KMS-11 (cell line): ENCODE measurements at regions not wholly inside any gene's neighbourhood (a gene's known extent, or its start where the extent isn't known, plus 50 kb on each side); places are given as distances from the start of the nearest gene placed in this dataset.

ENCODE experiments used
- H2AFZ ChIP-seq: fragments of 200-600 bp; sonication (generic); 2 replicates; pipeline ENCODE4 v1.6.1; 2016; ENCODE audit warnings: antibody characterized with exemption, mixed run types, low read depth
- H3K27ac ChIP-seq: fragments of 200-600 bp; sonication (generic); 2 replicates; pipeline ENCODE4 v1.6.1; 2016; ENCODE audit warnings: mild to moderate bottlenecking, mixed run types
- H3K27me3 ChIP-seq: fragments of 200-600 bp; sonication (generic); 2 replicates; pipeline ENCODE4 v1.6.1; 2017; ENCODE audit warnings: mild to moderate bottlenecking, low read depth, mixed run types, moderate library complexity; ENCODE audit not compliant: insufficient read depth
- H3K36me3 ChIP-seq: fragments of 200-600 bp; sonication (generic); 2 replicates; pipeline ENCODE4 v1.6.1; 2017; ENCODE audit warnings: mild to moderate bottlenecking, mixed run types; ENCODE audit not compliant: insufficient read depth
- H3K4me1 ChIP-seq: fragments of 200-600 bp; sonication (generic); 2 replicates; pipeline ENCODE4 v1.6.1; 2016; ENCODE audit warnings: mild to moderate bottlenecking, low read depth, mixed run types; ENCODE audit not compliant: poor library complexity, severe bottlenecking
- H3K4me2 ChIP-seq: fragments of 200-600 bp; sonication (generic); 2 replicates; pipeline ENCODE4 v1.7.0; 2016; ENCODE audit warnings: mild to moderate bottlenecking, mixed run types
- H3K4me3 ChIP-seq: fragments of 200-600 bp; sonication (generic); IDR thresholded peaks from 2 replicates; pipeline ENCODE4 v1.6.1; 2017; ENCODE audit warnings: low read depth, low read length, mixed read lengths; ENCODE audit not compliant: insufficient read depth
- H3K79me2 ChIP-seq: fragments of 200-600 bp; sonication (generic); 2 replicates; pipeline ENCODE4 v1.6.1; 2016; ENCODE audit warnings: low read depth, mixed run types; ENCODE audit not compliant: insufficient read depth
- H3K9ac ChIP-seq: fragments of 200-600 bp; sonication (generic); 2 replicates; pipeline ENCODE4 v1.6.1; 2016; ENCODE audit warnings: mild to moderate bottlenecking, mixed run types
- H4K20me1 ChIP-seq: fragments of 200-600 bp; sonication (generic); 2 replicates; pipeline ENCODE4 v1.6.1; 2016; ENCODE audit warnings: mild to moderate bottlenecking, mixed run types; ENCODE audit not compliant: insufficient read depth
- TF ChIP-seq, protein P1 (sequence below): fragments of 200-600 bp; sonication (generic); conservative IDR thresholded peaks from 2 replicates; pipeline ENCODE4 v1.6.1; 2017; ENCODE audit warnings: low read depth, mild to moderate bottlenecking, antibody characterized with exemption, low read length, moderate library complexity, mixed read lengths

DNA sequence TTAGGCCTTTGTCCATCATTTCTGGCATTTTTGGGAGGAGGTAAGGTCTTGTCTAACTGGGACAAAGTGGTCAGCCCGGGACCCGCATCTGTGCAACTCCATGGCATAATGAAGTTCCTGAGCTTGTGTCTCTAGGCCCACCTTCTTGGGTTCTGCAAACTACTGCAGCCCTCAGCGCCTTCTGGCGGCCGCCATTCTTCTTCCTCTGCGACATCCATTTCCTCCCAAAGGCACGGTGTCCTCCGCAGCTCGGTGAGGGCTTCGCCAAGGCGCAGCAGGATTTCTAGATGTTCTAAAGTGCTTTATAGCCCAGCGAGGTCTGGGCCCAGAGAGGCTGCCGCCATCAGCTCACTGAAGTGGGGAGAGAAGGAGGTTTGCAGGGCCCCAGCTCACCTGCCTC lies 134.4 kb upstream of the OR4E1 start:
- Histone ChIP-seq H4K20me1 (no peaks in the 10 kb centered on the region), H3K79me2 (no peaks in the 10 kb centered on the region), H2AFZ (no peak overlapping the region), H3K4me1 (no peaks in the 10 kb centered on the region), H3K9ac (no peak overlapping the region), H3K27me3 (no peaks in the 10 kb centered on the region), H3K4me2 (no peak overlapping the region), H3K4me3 (no peak overlapping the region), H3K36me3 (no peaks in the 10 kb centered on the region), H3K27ac (no peak overlapping the region)
- TF ChIP-seq, protein P1, sequence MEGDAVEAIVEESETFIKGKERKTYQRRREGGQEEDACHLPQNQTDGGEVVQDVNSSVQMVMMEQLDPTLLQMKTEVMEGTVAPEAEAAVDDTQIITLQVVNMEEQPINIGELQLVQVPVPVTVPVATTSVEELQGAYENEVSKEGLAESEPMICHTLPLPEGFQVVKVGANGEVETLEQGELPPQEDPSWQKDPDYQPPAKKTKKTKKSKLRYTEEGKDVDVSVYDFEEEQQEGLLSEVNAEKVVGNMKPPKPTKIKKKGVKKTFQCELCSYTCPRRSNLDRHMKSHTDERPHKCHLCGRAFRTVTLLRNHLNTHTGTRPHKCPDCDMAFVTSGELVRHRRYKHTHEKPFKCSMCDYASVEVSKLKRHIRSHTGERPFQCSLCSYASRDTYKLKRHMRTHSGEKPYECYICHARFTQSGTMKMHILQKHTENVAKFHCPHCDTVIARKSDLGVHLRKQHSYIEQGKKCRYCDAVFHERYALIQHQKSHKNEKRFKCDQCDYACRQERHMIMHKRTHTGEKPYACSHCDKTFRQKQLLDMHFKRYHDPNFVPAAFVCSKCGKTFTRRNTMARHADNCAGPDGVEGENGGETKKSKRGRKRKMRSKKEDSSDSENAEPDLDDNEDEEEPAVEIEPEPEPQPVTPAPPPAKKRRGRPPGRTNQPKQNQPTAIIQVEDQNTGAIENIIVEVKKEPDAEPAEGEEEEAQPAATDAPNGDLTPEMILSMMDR: no peak

DNA sequence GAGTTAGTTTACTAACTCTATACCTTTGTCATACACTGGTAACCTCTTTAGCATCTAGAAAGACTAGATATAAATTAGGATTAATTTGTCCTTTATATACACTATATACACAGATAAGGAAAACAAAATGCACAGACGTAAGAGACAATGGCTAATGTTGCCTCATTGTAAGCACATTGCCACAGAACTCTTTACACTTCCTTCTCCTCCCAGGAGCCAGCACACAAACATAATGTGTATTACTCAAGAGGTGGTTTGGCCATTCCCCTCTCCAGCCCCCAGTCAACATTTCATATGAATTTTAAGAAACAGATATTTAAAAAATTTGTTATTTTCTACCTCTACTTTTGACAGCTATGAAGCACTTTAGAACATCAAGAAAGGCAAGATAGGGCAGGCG lies 131.4 kb upstream of the OR4E1 start:
- Histone ChIP-seq H3K79me2 (no peaks in the 10 kb centered on the region), H3K27ac (no peak overlapping the region), H3K4me1 (no peaks in the 10 kb centered on the region), H3K27me3 (no peaks in the 10 kb centered on the region), H2AFZ (no peak overlapping the region), H4K20me1 (no peaks in the 10 kb centered on the region), H3K36me3 (no peaks in the 10 kb centered on the region), H3K4me2 (no peak overlapping the region), H3K4me3 (no peak overlapping the region), H3K9ac (no peak overlapping the region)
- TF ChIP-seq, protein P1: no peak

DNA sequence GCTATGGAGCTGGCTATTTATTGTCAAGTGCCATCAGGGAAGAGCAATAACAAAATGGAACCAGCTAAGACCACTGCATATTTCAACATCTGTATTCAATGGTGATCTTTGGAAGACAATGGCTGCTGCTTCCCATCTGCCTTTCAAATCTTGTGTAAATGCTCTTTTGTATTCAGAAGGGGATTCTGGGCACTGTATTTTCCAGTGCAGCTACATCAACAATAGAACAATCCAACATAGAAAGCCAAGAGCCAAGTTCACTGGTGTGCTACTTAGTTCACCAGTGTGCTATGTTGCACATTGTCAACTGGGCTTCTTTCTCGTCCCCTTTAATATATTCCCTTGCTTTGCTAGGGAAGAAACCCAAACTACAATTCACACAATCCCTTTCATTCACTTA lies 128.8 kb upstream of the OR4E1 start:
- Histone ChIP-seq H3K9ac (no peak overlapping the region), H3K36me3 (no peaks in the 10 kb centered on the region), H2AFZ (no peak overlapping the region), H3K4me1 (no peaks in the 10 kb centered on the region), H4K20me1 (no peaks in the 10 kb centered on the region), H3K27ac (no peak overlapping the region), H3K4me3 (no peak overlapping the region), H3K4me2 (no peak overlapping the region), H3K27me3 (no peaks in the 10 kb centered on the region), H3K79me2 (no peaks in the 10 kb centered on the region)
- TF ChIP-seq, protein P1: no peak

DNA sequence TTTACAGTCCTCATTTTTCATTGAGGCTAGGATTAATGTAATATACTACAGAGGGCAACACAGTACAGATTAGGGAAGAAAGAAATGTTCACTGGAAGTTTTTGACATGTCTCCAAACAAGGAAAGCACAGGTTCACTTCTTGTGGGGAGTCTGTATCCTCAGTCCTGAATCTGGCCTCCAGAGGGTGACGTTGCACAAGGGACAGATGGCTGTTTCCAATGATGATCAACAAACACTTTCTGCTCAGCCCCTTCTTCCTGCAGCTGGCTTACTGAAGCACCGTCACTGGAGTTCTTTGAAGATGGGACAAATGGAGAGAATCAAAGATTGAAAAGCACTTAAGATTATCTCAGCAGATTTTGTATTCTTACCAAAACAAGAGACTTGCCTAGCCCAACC lies 123.3 kb upstream of the OR4E1 start:
- Histone ChIP-seq H3K9ac (no peak overlapping the region), H3K27ac (no peak overlapping the region), H3K4me1 (no peaks in the 10 kb centered on the region), H3K27me3 (no peaks in the 10 kb centered on the region), H4K20me1 (no peaks in the 10 kb centered on the region), H3K4me3 (no peak overlapping the region), H3K4me2 (no peak overlapping the region), H3K36me3 (no peaks in the 10 kb centered on the region), H3K79me2 (no peaks in the 10 kb centered on the region), H2AFZ (no peak overlapping the region)
- TF ChIP-seq, protein P1: no peak

DNA sequence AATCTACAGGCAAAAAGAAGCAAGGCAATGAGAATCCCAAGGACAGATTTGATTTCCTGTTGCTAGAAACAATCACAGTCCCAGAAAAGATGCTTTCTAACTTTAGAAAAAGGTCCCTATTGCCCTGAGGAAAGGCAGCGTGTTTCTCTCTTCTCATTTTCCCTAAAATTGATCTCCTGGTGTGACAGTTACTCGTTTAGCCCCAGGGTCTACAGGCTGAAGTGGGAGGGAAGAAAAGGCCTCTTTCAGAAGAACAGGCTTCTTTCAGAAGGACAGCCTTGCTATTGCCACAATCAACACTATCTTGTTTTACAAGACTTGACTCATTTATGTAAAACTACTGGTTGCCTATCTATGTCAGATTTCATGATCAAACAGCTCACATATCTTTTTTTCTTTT lies 121.8 kb upstream of the OR4E1 start:
- H3K9ac ChIP-seq: no peak overlapping the region
- H4K20me1 ChIP-seq: no peaks in the 10 kb centered on the region
- H3K27ac ChIP-seq: no peak overlapping the region
- H3K27me3 ChIP-seq: no peaks in the 10 kb centered on the region
- H3K79me2 ChIP-seq: no peaks in the 10 kb centered on the region
- no peak overlapping the region for H3K4me2 ChIP-seq
- H3K4me3 ChIP-seq: no peak overlapping the region
- H3K36me3 ChIP-seq: no peaks in the 10 kb centered on the region
- TF ChIP-seq, protein P1: no peak
- no peak overlapping the region for H2AFZ ChIP-seq
- H3K4me1 ChIP-seq: no peaks in the 10 kb centered on the region
